CMK (cell line): ENCODE measurements at regions not wholly inside any gene's neighbourhood (a gene's known extent, or its start where the extent isn't known, plus 50 kb on each side); places are given as distances from the start of the nearest gene placed in this dataset.

ENCODE experiments used
- DNase-seq: peaks from one replicate; pipeline ENCODE4 v3.0.0-alpha.2; 2010; ENCODE audit warnings: low read depth

- no peak for DNase-seq
Measured at GRCh38 chr2:100192825-100193224, 50.4 kb upstream of the AFF3 start.

DNA sequence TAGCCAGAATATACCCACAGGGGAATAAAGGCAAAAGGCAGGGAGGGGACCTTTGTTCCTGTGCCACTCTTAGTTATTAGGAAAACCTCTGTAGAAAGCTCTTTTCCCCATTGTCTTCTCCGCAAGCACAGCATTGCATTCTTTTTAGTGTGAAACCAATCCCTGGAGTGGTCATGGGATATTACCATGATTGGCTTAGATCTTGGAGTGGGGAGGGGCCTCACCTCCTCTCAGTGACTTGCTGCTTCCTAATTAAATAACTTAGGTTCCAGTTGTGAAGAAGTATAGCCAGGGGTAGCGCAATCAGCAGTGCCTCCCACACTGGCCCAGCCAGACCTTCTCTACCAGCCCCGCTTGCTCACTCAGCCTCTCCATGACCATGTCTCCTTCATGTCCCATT, 49.9 kb upstream of the AFF3 start:
- no peak for DNase-seq
